GM21367 (cell line): ENCODE measurements at regions not wholly inside any gene's neighbourhood (a gene's known extent, or its start where the extent isn't known, plus 50 kb on each side); places are given as distances from the start of the nearest gene placed in this dataset.
"Not testable (repeated sequence)": the region's sequence is repeated elsewhere in the genome, so short reads cannot be mapped to it uniquely, and the experiment has no call there.

Experiments
- ATAC-seq: cut with Tn5 transposase; IDR thresholded peaks from one replicate; pipeline ENCODE4 v1.9.1; 2021; ENCODE audit not compliant: unreplicated experiment

- ATAC-seq = not testable (repeated sequence)
Measured at GRCh38 chr13:22916276-22916675, 264.5 kb upstream of the SGCG start.

- no peak for ATAC-seq
Measured at GRCh38 chr13:22925881-22926747, 254.7 kb upstream of the SGCG start.

- no peak for ATAC-seq
Measured at GRCh38 chr13:22926748-22927400, 253.9 kb upstream of the SGCG start.

- not testable (repeated sequence) for ATAC-seq
Measured at GRCh38 chr13:22927845-22928244, 252.9 kb upstream of the SGCG start.

GRCh38 chr13:22929381-22930126 lies 251.2 kb upstream of the SGCG start:
- no peak for ATAC-seq

- ATAC-seq = no peak
Measured at GRCh38 chr13:22931576-22931975, 249.2 kb upstream of the SGCG start.

- ATAC-seq = not testable (repeated sequence)
Measured at GRCh38 chr13:22932632-22933412, 248.0 kb upstream of the SGCG start.

- ATAC-seq = no peak
Measured at GRCh38 chr13:22933571-22934181, 247.1 kb upstream of the SGCG start.

- ATAC-seq = no peak
Measured at GRCh38 chr13:22934744-22935523, 245.8 kb upstream of the SGCG start.

- ATAC-seq = no peak
Measured at GRCh38 chr13:22936228-22936627, 244.6 kb upstream of the SGCG start.

GRCh38 chr13:22937241-22937640 lies 243.5 kb upstream of the SGCG start:
- no peak for ATAC-seq

- ATAC-seq = no peak
Measured at GRCh38 chr13:22937953-22938352, 242.8 kb upstream of the SGCG start.

- ATAC-seq = no peak
Measured at GRCh38 chr13:22938576-22938975, 242.2 kb upstream of the SGCG start.

GRCh38 chr13:22939157-22939556 lies 241.6 kb upstream of the SGCG start:
- no peak for ATAC-seq

GRCh38 chr13:22940090-22940710 lies 240.6 kb upstream of the SGCG start:
- ATAC-seq = no peak

- ATAC-seq = no peak
Measured at GRCh38 chr13:22940736-22941135, 240.0 kb upstream of the SGCG start.

GRCh38 chr13:22941495-22941894 lies 239.3 kb upstream of the SGCG start:
- ATAC-seq = not testable (repeated sequence)

- not testable (repeated sequence) for ATAC-seq
Measured at GRCh38 chr13:22942831-22943230, 237.9 kb upstream of the SGCG start.

GRCh38 chr13:22944378-22944777 lies 236.4 kb upstream of the SGCG start:
- no peak for ATAC-seq
